CD4-positive, alpha-beta T cell treated with Interleukin-4 for 1 hour (primary cell): ENCODE measurements at regions not wholly inside any gene's neighbourhood (a gene's known extent, or its start where the extent isn't known, plus 50 kb on each side); places are given as distances from the start of the nearest gene placed in this dataset.

Experiments used
- DNase-seq, 2 donors: peaks; one replicate each; pipeline ENCODE4 v3.0.0-alpha.2; 2020 to 2022

DNA sequence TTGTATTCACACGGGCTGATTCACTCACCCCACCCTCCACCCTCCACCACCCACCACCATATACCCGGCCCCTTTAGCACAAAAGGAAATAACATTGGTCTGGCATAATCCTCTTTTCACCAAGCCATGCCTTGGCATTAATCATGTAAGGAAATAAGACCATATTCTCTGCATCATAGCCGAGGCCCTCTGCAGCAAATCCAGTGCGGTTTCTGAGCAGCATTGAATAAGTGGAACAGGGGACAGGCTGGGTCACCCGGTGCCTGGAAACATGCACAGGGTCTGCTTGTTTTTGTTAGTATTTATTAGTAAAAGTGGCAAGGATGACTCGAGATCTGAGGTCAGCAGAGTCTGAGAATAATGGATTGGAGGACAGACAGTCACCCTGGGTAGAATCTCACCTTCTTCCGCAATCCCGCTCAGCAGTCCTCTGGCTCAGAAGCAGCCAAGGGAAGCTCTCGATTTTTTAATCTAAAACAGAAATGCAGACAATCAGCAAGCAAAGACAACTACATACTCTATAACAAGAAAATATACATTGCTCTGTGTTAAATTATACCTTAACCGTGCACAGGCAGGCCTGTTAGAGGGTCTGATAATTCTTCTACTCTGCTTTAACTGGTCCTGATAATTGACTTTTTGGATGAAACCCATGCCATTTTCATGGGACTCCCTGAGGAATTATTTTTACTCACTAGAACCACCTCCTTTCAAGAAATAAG lies 52.4 kb upstream of the CDC42BPA start:
- no peak for DNase-seq

DNA sequence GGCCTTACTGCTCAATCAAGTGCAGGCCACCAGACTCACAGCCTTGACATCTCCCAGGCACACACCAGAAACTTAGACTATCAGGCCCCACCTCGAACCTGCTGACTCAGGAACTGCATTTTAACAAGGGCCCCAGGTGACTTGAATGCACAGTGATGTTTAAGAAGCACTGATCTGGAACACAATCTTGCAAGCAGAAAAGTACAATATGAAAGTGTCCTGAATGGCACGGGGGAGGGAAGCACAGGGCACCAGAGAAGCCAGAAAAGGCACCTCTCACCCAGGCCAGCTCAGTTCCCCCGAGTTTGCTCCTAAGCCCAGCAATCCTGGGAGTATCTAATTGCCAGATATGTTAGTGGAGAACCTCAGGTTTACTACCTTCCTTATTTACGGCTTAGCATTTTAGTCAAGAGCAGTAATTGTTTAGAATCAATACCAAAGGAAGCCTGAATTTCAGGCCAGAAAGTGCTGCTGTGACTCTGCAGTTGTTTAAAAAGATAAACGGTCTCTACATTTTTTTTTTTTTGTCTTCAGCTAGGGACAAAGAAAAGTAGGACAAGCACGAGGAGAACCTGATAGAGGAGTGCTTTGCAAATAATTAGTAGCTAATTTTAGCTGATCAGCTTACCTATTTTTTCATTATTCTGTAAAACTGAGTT lies 50.9 kb upstream of the CDC42BPA start:
- no peak for DNase-seq
